Astrocyte (in vitro differentiated cells and primary cell): ENCODE measurements at regions not wholly inside any gene's neighbourhood (a gene's known extent, or its start where the extent isn't known, plus 50 kb on each side); places are given as distances from the start of the nearest gene placed in this dataset.
"Not testable (repeated sequence)": the region's sequence is repeated elsewhere in the genome, so short reads cannot be mapped to it uniquely, and the experiment has no call there.

ENCODE experiments used
- DNase-seq: peaks from one replicate; pipeline ENCODE4 v3.0.0-alpha.2; 2010; ENCODE audit warnings: low read depth
- FAIRE-seq: peaks from 2 replicates; lab custom pipeline; 2011; peaks lifted over from hg19 to GRCh38; lab: Jason Lieb, UNC
- H2AFZ ChIP-seq: 2 replicates; pipeline ENCODE4 v1.6.0; 2012; ENCODE audit warnings: low read depth, low read length, inconsistent platforms
- H3K27ac ChIP-seq: 2 replicates; pipeline ENCODE4 v1.5.1; 2011; ENCODE audit warnings: low read depth, low read length, inconsistent platforms
- H3K27me3 ChIP-seq: 2 replicates; pipeline ENCODE4 v1.6.0; 2011; ENCODE audit warnings: low read length, inconsistent platforms; ENCODE audit not compliant: insufficient read depth
- H3K36me3 ChIP-seq: 2 replicates; pipeline ENCODE4 v1.5.1; 2011; ENCODE audit warnings: low read length, inconsistent platforms; ENCODE audit not compliant: insufficient read depth
- H3K4me1 ChIP-seq: 2 replicates; pipeline ENCODE4 v1.5.1; 2011; ENCODE audit warnings: low read length, inconsistent platforms; ENCODE audit not compliant: insufficient read depth
- H3K4me2 ChIP-seq: 2 replicates; pipeline ENCODE4 v1.6.0; 2012; ENCODE audit warnings: low read length, inconsistent platforms
- H3K4me3 ChIP-seq: 2 replicates; pipeline ENCODE4 v1.5.1; 2011; ENCODE audit warnings: low read depth, mild to moderate bottlenecking, low read length, inconsistent platforms; ENCODE audit not compliant: insufficient read depth
- H3K79me2 ChIP-seq: 2 replicates; pipeline ENCODE4 v1.6.0; 2012; ENCODE audit warnings: mild to moderate bottlenecking, low read length, inconsistent platforms; ENCODE audit not compliant: insufficient read depth
- H3K9ac ChIP-seq: 2 replicates; pipeline ENCODE4 v1.6.0; 2012; ENCODE audit warnings: mild to moderate bottlenecking, low read length, inconsistent platforms
- H3K9me3 ChIP-seq: 2 replicates; pipeline ENCODE4 v1.5.1; 2012; ENCODE audit warnings: low read depth, mild to moderate bottlenecking, low read length, inconsistent platforms; ENCODE audit not compliant: insufficient read depth
- H4K20me1 ChIP-seq: 2 replicates; pipeline ENCODE4 v1.6.0; 2012; ENCODE audit warnings: low read length, inconsistent platforms; ENCODE audit not compliant: insufficient read depth
- H3K27ac Mint-ChIP-seq: one replicate; pipeline ENCODE4 v1.8.0; 2021; ENCODE audit warnings: mild to moderate bottlenecking, mixed read lengths; ENCODE audit not compliant: unreplicated experiment
- H3K27me3 Mint-ChIP-seq: one replicate; pipeline ENCODE4 v1.8.0; 2021; ENCODE audit warnings: low read depth, mixed read lengths; ENCODE audit not compliant: unreplicated experiment
- H3K36me3 Mint-ChIP-seq: one replicate; pipeline ENCODE4 v1.8.0; 2021; ENCODE audit warnings: low read depth, mixed read lengths; ENCODE audit not compliant: unreplicated experiment
- H3K4me1 Mint-ChIP-seq: one replicate; pipeline ENCODE4 v1.8.0; 2021; ENCODE audit warnings: low read depth, mixed read lengths; ENCODE audit not compliant: unreplicated experiment
- H3K4me3 Mint-ChIP-seq: one replicate; pipeline ENCODE4 v1.8.0; 2021; ENCODE audit warnings: mild to moderate bottlenecking, moderate library complexity, mixed read lengths; ENCODE audit not compliant: unreplicated experiment
- H3K9me3 Mint-ChIP-seq: one replicate; pipeline ENCODE4 v1.8.0; 2021; ENCODE audit warnings: mild to moderate bottlenecking, mixed read lengths; ENCODE audit not compliant: unreplicated experiment
- CTCF ChIP-seq: IDR thresholded peaks from 2 replicates; pipeline ENCODE4 v1.5.1; 2011; ENCODE audit warnings: low read depth, mild to moderate bottlenecking, inconsistent platforms, low read length, moderate library complexity; ENCODE audit not compliant: insufficient read depth
- EZH2 ChIP-seq: IDR thresholded peaks from 2 replicates; pipeline ENCODE4 v1.6.1; 2012; ENCODE audit warnings: mild to moderate bottlenecking, low read length, inconsistent platforms; ENCODE audit not compliant: insufficient read depth

- not testable (repeated sequence) for DNase-seq, FAIRE-seq, H3K4me3 Mint-ChIP-seq, H3K27ac Mint-ChIP-seq, H3K36me3 Mint-ChIP-seq, H2AFZ ChIP-seq, H3K79me2 ChIP-seq, H3K27ac ChIP-seq, H3K27me3 ChIP-seq, H3K9me3 ChIP-seq, H3K4me1 ChIP-seq, H3K4me1 Mint-ChIP-seq, H4K20me1 ChIP-seq, H3K27me3 Mint-ChIP-seq, H3K4me2 ChIP-seq, H3K9ac ChIP-seq, H3K4me3 ChIP-seq, H3K9me3 Mint-ChIP-seq, H3K36me3 ChIP-seq
Measured at GRCh38 chr1:232156070-232156469, 473.9 kb downstream of the SIPA1L2 start.

- no peaks in the 10 kb centered on the region for H3K79me2 ChIP-seq
- H3K36me3 Mint-ChIP-seq = no peaks in the 10 kb centered on the region
- peaks cover 10% of the 10 kb centered on the region for H3K4me1 ChIP-seq
- no peak overlapping the region for H3K4me3 Mint-ChIP-seq
- TF ChIP-seq EZH2 = no peak
- TF ChIP-seq CTCF = no peak
- no peaks in the 10 kb centered on the region for H3K36me3 ChIP-seq
- no peak overlapping the region for H2AFZ ChIP-seq
- no peak overlapping the region for H3K27ac ChIP-seq
- no peaks in the 10 kb centered on the region for H3K27me3 ChIP-seq
- H3K9me3 ChIP-seq = no peaks in the 10 kb centered on the region
- peaks cover 2% of the 10 kb centered on the region for H3K4me1 Mint-ChIP-seq
- peaks cover 4% of the 10 kb centered on the region for H3K9me3 Mint-ChIP-seq
- no peak for FAIRE-seq
- H3K4me3 ChIP-seq = no peak overlapping the region
- H3K9ac ChIP-seq = no peak overlapping the region
- no peak for DNase-seq
- no peaks in the 10 kb centered on the region for H3K27me3 Mint-ChIP-seq
- no peak overlapping the region for H3K27ac Mint-ChIP-seq
- no peak overlapping the region for H3K4me2 ChIP-seq
- H4K20me1 ChIP-seq = no peaks in the 10 kb centered on the region
Measured at GRCh38 chr1:232153652-232154051, 476.3 kb downstream of the SIPA1L2 start.

- H3K9ac ChIP-seq = no peak overlapping the region
- H2AFZ ChIP-seq = peak overlapping the region; percentile 14
- no peaks in the 10 kb centered on the region for H3K36me3 ChIP-seq
- H3K27ac ChIP-seq = no peak overlapping the region
- DNase-seq (no peak), FAIRE-seq (no peak)
- Mint-ChIP-seq H3K36me3 (no peaks in the 10 kb centered on the region), H3K4me3 (no peak overlapping the region), H3K9me3 (peaks cover 4% of the 10 kb centered on the region), H3K4me1 (peaks cover 2% of the 10 kb centered on the region), H3K27ac (no peak overlapping the region), H3K27me3 (no peaks in the 10 kb centered on the region)
- no peaks in the 10 kb centered on the region for H3K27me3 ChIP-seq
- no peaks in the 10 kb centered on the region for H3K79me2 ChIP-seq
- no peaks in the 10 kb centered on the region for H4K20me1 ChIP-seq
- H3K9me3 ChIP-seq = no peaks in the 10 kb centered on the region
- H3K4me3 ChIP-seq = no peak overlapping the region
- TF ChIP-seq EZH2 (no peak), CTCF (no peak)
- no peak overlapping the region for H3K4me2 ChIP-seq
- peaks cover 10% of the 10 kb centered on the region for H3K4me1 ChIP-seq
Measured at GRCh38 chr1:232150770-232151548, 479.0 kb downstream of the SIPA1L2 start.
